D341Med (cell line): ENCODE measurements at regions not wholly inside any gene's neighbourhood (a gene's known extent, or its start where the extent isn't known, plus 50 kb on each side); places are given as distances from the start of the nearest gene placed in this dataset.

Experiments used
- DNase-seq: peaks from one replicate; pipeline ENCODE4 v3.0.0; 2012; ENCODE audit warnings: low spot score

- no peak for DNase-seq
These were observed 136.9 kb downstream of the SLC38A1 start for GRCh38 chr12:46131732-46132469.

GRCh38 chr12:46127656-46128055, 137.3 kb upstream of the SCAF11 start:
- no peak for DNase-seq

- no peak for DNase-seq
These were observed 135.8 kb upstream of the SCAF11 start for GRCh38 chr12:46126050-46126727.

GRCh38 chr12:46124848-46125619, 134.7 kb upstream of the SCAF11 start:
- peak; percentile 67 for DNase-seq

- no peak for DNase-seq
These were observed 133.9 kb upstream of the SCAF11 start for GRCh38 chr12:46124132-46124847.

GRCh38 chr12:46112364-46112763, 122.0 kb upstream of the SCAF11 start:
- DNase-seq, result no peak

GRCh38 chr12:46111715-46112114, 121.3 kb upstream of the SCAF11 start:
- no peak for DNase-seq

- no peak for DNase-seq
These were observed 120.7 kb upstream of the SCAF11 start for GRCh38 chr12:46110928-46111699.

GRCh38 chr12:46110223-46110611, 119.8 kb upstream of the SCAF11 start:
- no peak for DNase-seq

GRCh38 chr12:46109343-46110222, 119.2 kb upstream of the SCAF11 start:
- no peak for DNase-seq

- no peak for DNase-seq
These were observed 118.3 kb upstream of the SCAF11 start for GRCh38 chr12:46108721-46109120.

GRCh38 chr12:46107591-46107990, 117.2 kb upstream of the SCAF11 start:
- DNase-seq, result no peak

GRCh38 chr12:46105735-46106134, 115.4 kb upstream of the SCAF11 start:
- DNase-seq, result no peak

- no peak for DNase-seq
These were observed 113.4 kb upstream of the SCAF11 start for GRCh38 chr12:46103559-46104383.

GRCh38 chr12:46101485-46101869, 111.1 kb upstream of the SCAF11 start:
- DNase-seq, result no peak

- DNase-seq, result no peak
These were observed 110.4 kb upstream of the SCAF11 start for GRCh38 chr12:46100551-46101484.

GRCh38 chr12:46089414-46090162, 99.2 kb upstream of the SCAF11 start:
- DNase-seq, result no peak
